ENCODE measurements at regions not wholly inside any gene's neighbourhood (a gene's known extent, or its start where the extent isn't known, plus 50 kb on each side); places are given as distances from the start of the nearest gene placed in this dataset.
A peak's percentile ranks its signal among the peaks of the same experiment; 100 is the strongest.

GRCh38 chrY:19567943-19568342 is 176.6 kb downstream of the KDM5D start:
- Histone ChIP-seq H3K9me3 (ENCODE audit: severe bottlenecking) (no peaks in the 10 kb centered on the region), H3K4me1 (ENCODE audit: insufficient read depth, poor library complexity, severe bottlenecking) (peaks cover 5% of the 10 kb centered on the region), H3K4me3 (ENCODE audit: severe bottlenecking) (peak overlapping the region; percentile 52), H3K36me3 (ENCODE audit: low read depth) (peaks cover 14% of the 10 kb centered on the region; the same call in 1 of the 2 replicates), H3K27me3 (ENCODE audit: insufficient read depth, poor library complexity, severe bottlenecking) (no peaks in the 10 kb centered on the region), H3K27ac (ENCODE audit: poor library complexity, severe bottlenecking) (peak overlapping the region; percentile 87)
- ATAC-seq (ENCODE audit: low read depth) (no peak), DNase-seq (ENCODE audit: low spot score) (no peak)
- TF ChIP-seq CTCF (IDR thresholded peaks at IDR 0.05; ENCODE audit: poor library complexity, severe bottlenecking), result no peak

GRCh38 chrY:19567051-19567921 is 177.2 kb downstream of the KDM5D start:
- Histone ChIP-seq H3K27me3 (ENCODE audit: insufficient read depth, poor library complexity, severe bottlenecking) (no peaks in the 10 kb centered on the region), H3K9me3 (ENCODE audit: severe bottlenecking) (no peaks in the 10 kb centered on the region), H3K36me3 (ENCODE audit: low read depth) (peaks cover 7% of the 10 kb centered on the region; the same call in 1 of the 2 replicates), H3K4me1 (ENCODE audit: insufficient read depth, poor library complexity, severe bottlenecking) (peaks cover 5% of the 10 kb centered on the region), H3K4me3 (ENCODE audit: severe bottlenecking) (peak overlapping the region; percentile 52), H3K27ac (ENCODE audit: poor library complexity, severe bottlenecking) (peak overlapping the region; percentile 87)
- DNase-seq (ENCODE audit: low spot score), result peak; percentile 95
- peak; percentile 93 for ATAC-seq (ENCODE audit: low read depth)
- no peak for TF ChIP-seq CTCF (IDR thresholded peaks at IDR 0.05; ENCODE audit: poor library complexity, severe bottlenecking)

GRCh38 chrY:19559161-19559560 is 185.4 kb downstream of the KDM5D start:
- DNase-seq (ENCODE audit: low spot score) (no peak), ATAC-seq (ENCODE audit: low read depth) (peak; percentile 89)
- Histone ChIP-seq H3K27ac (ENCODE audit: poor library complexity, severe bottlenecking) (peak overlapping the region; percentile 2), H3K9me3 (ENCODE audit: severe bottlenecking) (no peaks in the 10 kb centered on the region), H3K27me3 (ENCODE audit: insufficient read depth, poor library complexity, severe bottlenecking) (no peaks in the 10 kb centered on the region), H3K4me1 (ENCODE audit: insufficient read depth, poor library complexity, severe bottlenecking) (peaks cover 15% of the 10 kb centered on the region), H3K4me3 (ENCODE audit: severe bottlenecking) (no peak overlapping the region), H3K36me3 (ENCODE audit: low read depth) (no peaks in the 10 kb centered on the region)
- no peak for TF ChIP-seq CTCF (IDR thresholded peaks at IDR 0.05; ENCODE audit: poor library complexity, severe bottlenecking)

GRCh38 chrY:19549671-19550466 is 194.7 kb downstream of the KDM5D start:
- ATAC-seq (ENCODE audit: low read depth) (no peak; the same call in 2 of the 3 replicates), DNase-seq (ENCODE audit: low spot score) (no peak)
- Histone ChIP-seq H3K9me3 (ENCODE audit: severe bottlenecking) (no peaks in the 10 kb centered on the region), H3K4me1 (ENCODE audit: insufficient read depth, poor library complexity, severe bottlenecking) (no peaks in the 10 kb centered on the region), H3K27ac (ENCODE audit: poor library complexity, severe bottlenecking) (no peak overlapping the region), H3K36me3 (ENCODE audit: low read depth) (no peaks in the 10 kb centered on the region), H3K4me3 (ENCODE audit: severe bottlenecking) (no peak overlapping the region), H3K27me3 (ENCODE audit: insufficient read depth, poor library complexity, severe bottlenecking) (no peaks in the 10 kb centered on the region)
- TF ChIP-seq CTCF (IDR thresholded peaks at IDR 0.05; ENCODE audit: poor library complexity, severe bottlenecking), result no peak
